ENCODE measurements at regions not wholly inside any gene's neighbourhood (a gene's known extent, or its start where the extent isn't known, plus 50 kb on each side); places are given as distances from the start of the nearest gene placed in this dataset.

DNA sequence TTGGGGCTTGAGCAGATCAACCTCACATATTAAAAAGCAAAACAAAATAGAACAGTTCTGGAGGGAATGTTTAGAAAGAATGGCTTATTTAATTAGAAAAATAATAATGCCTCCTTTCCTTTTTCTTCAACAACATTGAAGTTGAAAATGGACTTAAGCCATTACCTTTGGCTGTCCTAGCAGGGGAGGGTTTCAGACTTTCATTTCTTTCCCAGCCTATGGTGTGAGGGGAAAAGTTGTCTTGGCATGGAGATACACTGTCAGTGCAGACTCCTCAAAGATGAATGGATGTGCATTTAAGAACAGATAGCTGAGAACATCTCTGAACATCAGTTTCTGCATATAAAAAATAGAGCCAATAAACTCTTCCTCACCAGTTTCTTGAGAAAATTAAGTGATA, 169.5 kb downstream of the PAX1 start:
- TF ChIP-seq, protein P1, sequence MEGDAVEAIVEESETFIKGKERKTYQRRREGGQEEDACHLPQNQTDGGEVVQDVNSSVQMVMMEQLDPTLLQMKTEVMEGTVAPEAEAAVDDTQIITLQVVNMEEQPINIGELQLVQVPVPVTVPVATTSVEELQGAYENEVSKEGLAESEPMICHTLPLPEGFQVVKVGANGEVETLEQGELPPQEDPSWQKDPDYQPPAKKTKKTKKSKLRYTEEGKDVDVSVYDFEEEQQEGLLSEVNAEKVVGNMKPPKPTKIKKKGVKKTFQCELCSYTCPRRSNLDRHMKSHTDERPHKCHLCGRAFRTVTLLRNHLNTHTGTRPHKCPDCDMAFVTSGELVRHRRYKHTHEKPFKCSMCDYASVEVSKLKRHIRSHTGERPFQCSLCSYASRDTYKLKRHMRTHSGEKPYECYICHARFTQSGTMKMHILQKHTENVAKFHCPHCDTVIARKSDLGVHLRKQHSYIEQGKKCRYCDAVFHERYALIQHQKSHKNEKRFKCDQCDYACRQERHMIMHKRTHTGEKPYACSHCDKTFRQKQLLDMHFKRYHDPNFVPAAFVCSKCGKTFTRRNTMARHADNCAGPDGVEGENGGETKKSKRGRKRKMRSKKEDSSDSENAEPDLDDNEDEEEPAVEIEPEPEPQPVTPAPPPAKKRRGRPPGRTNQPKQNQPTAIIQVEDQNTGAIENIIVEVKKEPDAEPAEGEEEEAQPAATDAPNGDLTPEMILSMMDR (IDR thresholded peaks at IDR 0.05), result no peak
- TF ChIP-seq POLR2A (IDR thresholded peaks at IDR 0.05), result no peak
